ENCODE measurements at regions not wholly inside any gene's neighbourhood (a gene's known extent, or its start where the extent isn't known, plus 50 kb on each side); places are given as distances from the start of the nearest gene placed in this dataset.

DNA sequence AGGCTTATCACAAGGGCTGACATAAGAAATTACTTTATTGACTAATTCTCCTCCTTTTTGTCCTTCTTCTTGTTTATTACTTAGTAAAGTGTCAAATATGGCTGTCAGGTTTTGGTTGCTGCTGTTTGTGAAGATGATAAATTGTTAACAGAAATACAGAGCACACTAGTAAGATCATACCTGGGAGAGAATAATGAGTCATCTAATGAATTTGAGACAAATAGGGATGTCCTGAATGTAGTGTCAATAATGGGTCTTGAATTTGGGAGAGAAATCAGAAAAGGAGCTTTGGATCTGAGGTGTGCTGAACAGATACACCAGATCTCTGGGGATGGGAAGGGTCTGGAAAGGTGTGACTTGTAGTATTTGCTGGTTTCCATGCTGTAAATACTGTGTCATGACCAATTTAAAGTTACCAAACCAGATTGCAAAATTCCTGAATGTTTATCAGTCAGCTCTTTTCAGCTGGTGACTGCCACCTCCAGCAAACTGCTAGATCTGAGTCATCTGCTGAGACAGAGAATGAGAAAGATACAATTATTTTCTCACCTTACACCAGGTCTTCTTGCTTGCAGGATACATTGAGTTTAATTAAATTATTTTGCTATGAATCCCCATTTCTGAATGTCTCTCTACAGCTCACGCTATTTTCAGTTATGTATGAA is 76.7 kb upstream of the SATB1 start:
- no peak for TF ChIP-seq CTCF (IDR thresholded peaks at IDR 0.05; ENCODE audit: extremely low read depth, missing control alignments)
- no peak for DNase-seq (ENCODE audit: low spot score)

GRCh38 chr3:18500322-18500721 is 75.2 kb upstream of the SATB1 start:
- TF ChIP-seq CTCF (IDR thresholded peaks at IDR 0.05; ENCODE audit: extremely low read depth, missing control alignments), result no peak
- DNase-seq (ENCODE audit: low spot score), result no peak

GRCh38 chr3:18499301-18499700 is 74.2 kb upstream of the SATB1 start:
- TF ChIP-seq CTCF (IDR thresholded peaks at IDR 0.05; ENCODE audit: extremely low read depth, missing control alignments), result no peak
- no peak for DNase-seq (ENCODE audit: low spot score)

DNA sequence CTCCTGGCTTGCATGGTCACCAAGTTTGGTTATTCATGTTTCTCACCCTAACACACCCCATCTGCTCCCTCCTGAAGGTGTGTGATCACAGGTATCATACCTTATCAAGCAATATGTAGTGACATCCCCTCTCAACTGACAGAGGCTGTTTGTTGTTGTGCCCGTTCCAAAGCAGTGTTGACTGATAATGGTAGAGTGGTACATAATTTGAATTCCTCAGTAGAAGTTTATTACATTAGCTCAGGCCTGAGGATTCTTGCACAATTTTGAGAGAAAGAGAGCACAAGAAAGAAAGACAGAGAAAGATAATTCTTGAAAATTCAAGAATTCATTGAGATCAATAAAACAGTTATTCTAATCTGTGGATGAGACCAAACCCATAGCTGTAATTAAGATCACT is 69.1 kb upstream of the SATB1 start:
- no peak for DNase-seq (ENCODE audit: low spot score)
- no peak for TF ChIP-seq CTCF (IDR thresholded peaks at IDR 0.05; ENCODE audit: extremely low read depth, missing control alignments)

GRCh38 chr3:18489939-18490338 is 64.8 kb upstream of the SATB1 start:
- no peak for TF ChIP-seq CTCF (IDR thresholded peaks at IDR 0.05; ENCODE audit: extremely low read depth, missing control alignments)

GRCh38 chr3:18483226-18483625 is 58.1 kb upstream of the SATB1 start:
- TF ChIP-seq CTCF (IDR thresholded peaks at IDR 0.05; ENCODE audit: extremely low read depth, missing control alignments), result no peak

More at GRCh38 chr3:18489939-18490338, 64.8 kb upstream of the SATB1 start:
- DNase-seq (ENCODE audit: low spot score), result no peak

GRCh38 chr3:18481946-18482548 is 56.9 kb upstream of the SATB1 start:
- no peak for DNase-seq (ENCODE audit: low spot score)
- TF ChIP-seq CTCF (IDR thresholded peaks at IDR 0.05; ENCODE audit: extremely low read depth, missing control alignments), result no peak

More at GRCh38 chr3:18483226-18483625, 58.1 kb upstream of the SATB1 start:
- no peak for DNase-seq (ENCODE audit: low spot score)
